Neural cell (in vitro differentiated cells): ENCODE measurements at regions not wholly inside any gene's neighbourhood (a gene's known extent, or its start where the extent isn't known, plus 50 kb on each side); places are given as distances from the start of the nearest gene placed in this dataset.

Experiments used
- H2AFZ ChIP-seq: fragments of 200-600, 300-800 bp; sonication (generic), shearing (Covaris generic); 2 replicates; pipeline ENCODE4 v1.6.0; 2014; ENCODE audit warnings: low read depth, mild to moderate bottlenecking, antibody characterized with exemption, low read length, moderate library complexity
- H3F3A ChIP-seq: fragments of 200-600 bp; shearing (Covaris generic); 2 replicates; pipeline ENCODE4 v1.6.1; 2016; ENCODE audit warnings: mild to moderate bottlenecking, moderate library complexity, mixed read lengths, antibody characterized with exemption, low read length; ENCODE audit not compliant: insufficient read depth, poor library complexity, severe bottlenecking
- H3K27ac ChIP-seq: fragments of 200-600, 300-800 bp; sonication (generic), shearing (Covaris generic); 2 replicates; pipeline ENCODE4 v1.5.1; 2014; ENCODE audit warnings: mild to moderate bottlenecking, low read length, moderate library complexity
- H3K27me3 ChIP-seq: fragments of 300-800, 200-600 bp; sonication (generic), shearing (Covaris generic); 2 replicates; pipeline ENCODE4 v1.6.0; 2014; ENCODE audit warnings: mild to moderate bottlenecking, low read depth, low read length, moderate library complexity; ENCODE audit not compliant: insufficient read depth
- H3K36me3 ChIP-seq: fragments of 300-800, 200-600 bp; sonication (generic), shearing (Covaris generic); 2 replicates; pipeline ENCODE4 v1.5.1; 2014; ENCODE audit warnings: mild to moderate bottlenecking, antibody characterized with exemption, low read length, moderate library complexity; ENCODE audit not compliant: insufficient read depth
- H3K4me2 ChIP-seq: fragments of 300-800, 200-600 bp; sonication (generic), shearing (Covaris generic); 2 replicates; pipeline ENCODE4 v1.6.0; 2014; ENCODE audit warnings: mild to moderate bottlenecking, low read length
- H3K4me3 ChIP-seq: fragments of 300-800, 200-600 bp; sonication (generic), shearing (Covaris generic); 2 replicates; pipeline ENCODE4 v1.5.1; 2014; ENCODE audit warnings: mild to moderate bottlenecking, low read length, moderate library complexity
- H3K79me2 ChIP-seq: fragments of 200-600 bp; shearing (Covaris generic); replicated peaks from 2 replicates; pipeline ENCODE4 v1.6.0; 2014; ENCODE audit warnings: mild to moderate bottlenecking, low read length, moderate library complexity; ENCODE audit not compliant: insufficient read depth
- H3K9ac ChIP-seq: fragments of 300-800, 200-600 bp; sonication (generic), shearing (Covaris generic); 2 replicates; pipeline ENCODE4 v1.6.1; 2016; ENCODE audit warnings: mild to moderate bottlenecking, low read length, mixed read lengths
- H3K9me2 ChIP-seq: fragments of 200-600 bp; shearing (Covaris generic); 2 replicates; pipeline ENCODE4 v1.6.1; 2016; ENCODE audit warnings: mild to moderate bottlenecking, low read length, mixed read lengths; ENCODE audit not compliant: insufficient read depth
- H3K9me3 ChIP-seq: fragments of 200-600, 300-800 bp; sonication (generic), shearing (Covaris generic); 2 replicates; pipeline ENCODE4 v1.6.1; 2016; ENCODE audit warnings: mild to moderate bottlenecking, mixed run types, low read length, moderate library complexity, mixed read lengths
- H4K20me1 ChIP-seq: fragments of 200-600 bp; shearing (Covaris generic); 2 replicates; pipeline ENCODE4 v1.6.1; 2016; ENCODE audit warnings: mild to moderate bottlenecking, mixed run types; ENCODE audit not compliant: insufficient read depth
- EP300 ChIP-seq: fragments of 450-650 bp; conservative IDR thresholded peaks from 2 replicates; pipeline ENCODE4 v1.6.1; 2014; ENCODE audit warnings: antibody characterized with exemption, mild to moderate bottlenecking, moderate library complexity; ENCODE audit not compliant: poor library complexity, severe bottlenecking
- EZH2 ChIP-seq: fragments of 200-600, 300-800 bp; shearing (Covaris generic), sonication (generic); IDR thresholded peaks from 2 replicates; pipeline ENCODE4 v1.6.1; 2014; ENCODE audit warnings: antibody characterized with exemption, low read length, borderline replicate concordance, mild to moderate bottlenecking; ENCODE audit not compliant: insufficient read depth, poor library complexity, severe bottlenecking
- MXI1 ChIP-seq: fragments of 450-650 bp; conservative IDR thresholded peaks from 2 replicates; pipeline ENCODE4 v1.6.1; 2014; ENCODE audit warnings: antibody characterized with exemption, mild to moderate bottlenecking; ENCODE audit not compliant: poor library complexity, severe bottlenecking
- POLR2AphosphoS5 ChIP-seq: IDR thresholded peaks from 2 replicates; pipeline ENCODE4 v1.6.1; 2012
- RAD21 ChIP-seq: fragments of 450-650 bp; conservative IDR thresholded peaks from 2 replicates; pipeline ENCODE4 v1.6.1; 2014; ENCODE audit warnings: antibody characterized with exemption, mild to moderate bottlenecking, moderate library complexity
- REST ChIP-seq: IDR thresholded peaks from 2 replicates; pipeline ENCODE4 v1.6.1; 2012; ENCODE audit warnings: borderline replicate concordance
- SMC3 ChIP-seq: fragments of 450-650 bp; conservative IDR thresholded peaks from 2 replicates; pipeline ENCODE4 v1.6.1; 2014; ENCODE audit warnings: antibody characterized with exemption, mild to moderate bottlenecking, moderate library complexity; ENCODE audit not compliant: poor library complexity
- TAF1 ChIP-seq: IDR thresholded peaks from 2 replicates; pipeline ENCODE4 v1.6.1; 2012; ENCODE audit warnings: low read depth
- TF ChIP-seq, protein P1 (sequence below): fragments of 450-650 bp; IDR thresholded peaks from 2 replicates; pipeline ENCODE4 v1.5.1; 2014; ENCODE audit warnings: antibody characterized with exemption, mild to moderate bottlenecking, moderate library complexity; ENCODE audit not compliant: poor library complexity, severe bottlenecking

- H2AFZ ChIP-seq: no peak overlapping the region
- no peak overlapping the region for H3K27ac ChIP-seq
- no peak overlapping the region for H3K4me2 ChIP-seq
- no peaks in the 10 kb centered on the region for H3K36me3 ChIP-seq
- TF ChIP-seq, protein P1, sequence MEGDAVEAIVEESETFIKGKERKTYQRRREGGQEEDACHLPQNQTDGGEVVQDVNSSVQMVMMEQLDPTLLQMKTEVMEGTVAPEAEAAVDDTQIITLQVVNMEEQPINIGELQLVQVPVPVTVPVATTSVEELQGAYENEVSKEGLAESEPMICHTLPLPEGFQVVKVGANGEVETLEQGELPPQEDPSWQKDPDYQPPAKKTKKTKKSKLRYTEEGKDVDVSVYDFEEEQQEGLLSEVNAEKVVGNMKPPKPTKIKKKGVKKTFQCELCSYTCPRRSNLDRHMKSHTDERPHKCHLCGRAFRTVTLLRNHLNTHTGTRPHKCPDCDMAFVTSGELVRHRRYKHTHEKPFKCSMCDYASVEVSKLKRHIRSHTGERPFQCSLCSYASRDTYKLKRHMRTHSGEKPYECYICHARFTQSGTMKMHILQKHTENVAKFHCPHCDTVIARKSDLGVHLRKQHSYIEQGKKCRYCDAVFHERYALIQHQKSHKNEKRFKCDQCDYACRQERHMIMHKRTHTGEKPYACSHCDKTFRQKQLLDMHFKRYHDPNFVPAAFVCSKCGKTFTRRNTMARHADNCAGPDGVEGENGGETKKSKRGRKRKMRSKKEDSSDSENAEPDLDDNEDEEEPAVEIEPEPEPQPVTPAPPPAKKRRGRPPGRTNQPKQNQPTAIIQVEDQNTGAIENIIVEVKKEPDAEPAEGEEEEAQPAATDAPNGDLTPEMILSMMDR: no peak
- no peak for TF ChIP-seq RAD21
- TF ChIP-seq EZH2: no peak
- no peak for TF ChIP-seq SMC3
- TF ChIP-seq EP300: no peak
- no peak for TF ChIP-seq POLR2AphosphoS5
- TF ChIP-seq MXI1: no peak
- TF ChIP-seq TAF1: no peak
- TF ChIP-seq REST: no peak
- no peak overlapping the region for H3K4me3 ChIP-seq
- no peaks in the 10 kb centered on the region for H3K27me3 ChIP-seq
- H4K20me1 ChIP-seq: no peaks in the 10 kb centered on the region
- no peaks in the 10 kb centered on the region for H3K79me2 ChIP-seq
- H3K9me2 ChIP-seq: no peaks in the 10 kb centered on the region
- H3F3A ChIP-seq: no peaks in the 10 kb centered on the region
- no peak overlapping the region for H3K9ac ChIP-seq
- no peaks in the 10 kb centered on the region for H3K9me3 ChIP-seq
Measured at GRCh38 chr10:29784175-29784773, 149.5 kb upstream of the SVIL start.

GRCh38 chr10:29783201-29783947, 148.6 kb upstream of the SVIL start:
- H2AFZ ChIP-seq: no peak overlapping the region

More at GRCh38 chr10:29783201-29783947, 148.6 kb upstream of the SVIL start:
- Histone ChIP-seq H3K4me2 (no peak overlapping the region), H4K20me1 (no peaks in the 10 kb centered on the region), H3K27me3 (no peaks in the 10 kb centered on the region), H3K9me2 (no peaks in the 10 kb centered on the region), H3K79me2 (no peaks in the 10 kb centered on the region), H3K36me3 (no peaks in the 10 kb centered on the region), H3K27ac (no peak overlapping the region), H3F3A (no peaks in the 10 kb centered on the region), H3K9ac (no peak overlapping the region), H3K4me3 (no peak overlapping the region), H3K9me3 (no peaks in the 10 kb centered on the region)
- TF ChIP-seq MXI1 (no peak), EP300 (no peak), REST (no peak), RAD21 (no peak), EZH2 (no peak), POLR2AphosphoS5 (no peak)
- TF ChIP-seq, protein P1: no peak
